NOMO-1 (cell line): ENCODE measurements at regions not wholly inside any gene's neighbourhood (a gene's known extent, or its start where the extent isn't known, plus 50 kb on each side); places are given as distances from the start of the nearest gene placed in this dataset.
A peak's percentile ranks its signal among the peaks of the same experiment; 100 is the strongest.

Experiments
- DNase-seq, 2 experiments: peaks; one replicate each; lab custom pipeline; 2025; ENCODE audit not compliant: unreplicated experiment in 2 of 2; lab: John Stamatoyannopoulos, UW

DNA sequence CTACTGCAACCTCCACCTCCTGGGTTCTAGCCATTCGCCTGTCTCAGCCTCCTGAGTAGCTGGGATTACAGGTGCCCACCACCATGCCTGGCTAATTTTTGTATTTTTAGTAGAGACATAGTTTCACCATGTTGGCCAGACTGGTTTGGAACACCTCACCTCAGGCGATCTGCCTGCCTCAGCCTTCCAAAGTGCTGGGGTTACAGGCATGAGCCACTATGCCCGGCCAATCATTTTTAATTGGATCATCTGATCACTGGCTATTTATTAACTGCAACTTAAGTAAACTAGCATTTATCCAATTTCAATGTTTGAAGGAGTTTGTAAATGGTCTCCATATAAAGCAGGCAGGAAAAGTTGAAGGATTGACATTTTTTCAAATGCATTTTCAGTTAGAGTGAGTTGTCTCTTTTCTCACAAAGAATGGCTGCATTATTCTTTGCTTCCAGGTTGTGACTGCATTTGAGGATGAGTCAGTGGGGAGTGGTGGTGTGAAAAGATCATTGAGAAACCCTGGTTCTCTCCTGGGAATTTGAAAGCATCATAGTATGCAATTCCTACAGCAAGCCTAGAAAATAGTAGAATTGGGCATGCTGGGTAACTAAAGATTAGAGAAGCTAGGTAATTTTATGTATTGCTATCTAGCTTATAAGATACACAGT, 431.1 kb upstream of the ZEB2 start:
- no peak for DNase-seq

DNA sequence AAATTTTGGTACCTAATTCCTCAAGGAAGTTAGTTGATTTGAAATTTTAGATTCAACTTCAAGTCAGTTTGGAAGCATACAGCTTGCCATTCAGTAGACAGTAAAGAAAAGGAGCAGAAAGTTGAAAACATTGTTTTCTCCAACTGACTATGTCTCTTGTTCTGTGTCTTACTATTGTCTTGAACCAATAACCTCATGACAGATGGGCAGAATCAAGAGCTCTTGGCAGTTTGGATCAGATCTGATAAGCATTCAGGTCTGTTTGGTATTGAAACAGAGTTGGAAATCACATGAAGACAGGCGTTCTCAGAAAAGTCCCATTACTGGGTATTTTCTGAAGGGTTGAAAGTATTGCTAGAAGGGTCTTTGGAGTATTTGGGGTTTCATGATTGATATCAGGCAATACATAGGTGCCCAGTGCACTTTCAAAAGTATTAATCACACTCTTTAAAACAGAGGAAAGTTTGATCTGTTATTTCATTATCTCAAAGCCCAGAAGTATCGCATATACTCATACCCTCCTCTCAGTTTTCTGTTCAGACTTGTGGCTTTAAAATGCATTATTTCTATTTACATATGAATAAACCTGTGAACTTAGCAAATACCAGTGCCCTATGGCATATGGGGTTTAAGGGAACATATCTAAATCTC, 428.4 kb upstream of the ZEB2 start:
- no peak for DNase-seq

DNA sequence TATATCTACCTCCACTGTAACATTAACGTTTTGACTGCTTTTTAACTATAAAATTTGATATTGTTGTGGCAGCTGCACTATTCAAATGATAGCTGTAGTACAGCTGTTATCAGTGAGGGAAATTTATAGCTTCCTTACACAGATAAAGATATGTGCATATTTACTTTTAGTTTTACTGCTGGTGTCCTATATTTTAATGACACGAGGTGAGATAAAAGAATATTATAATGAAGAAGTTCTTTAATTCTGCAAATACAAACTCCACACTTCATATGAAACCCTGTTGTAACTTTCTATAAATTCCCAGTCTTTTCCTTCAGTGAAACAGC, 427.8 kb upstream of the ZEB2 start:
- no peak for DNase-seq

DNA sequence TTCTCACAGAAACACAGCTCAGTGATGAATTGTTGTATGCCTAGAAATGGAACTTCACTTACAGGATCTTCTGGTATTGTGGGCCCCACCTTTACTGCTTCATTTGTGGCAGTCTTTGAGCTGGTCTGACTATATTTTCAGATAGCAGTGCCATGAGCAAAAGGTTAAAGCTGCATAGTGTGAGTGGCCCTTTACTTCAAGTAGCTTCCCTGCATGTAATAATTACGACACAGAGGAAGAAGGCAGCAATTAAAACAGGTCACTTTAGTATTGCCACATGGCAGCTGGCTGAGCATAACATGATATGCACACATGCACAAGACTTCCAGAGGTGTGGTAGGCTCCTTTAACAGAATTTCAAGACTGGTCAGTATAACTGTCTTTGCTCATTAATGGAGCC, 426.3 kb upstream of the ZEB2 start:
- peak; percentile 68 to 89 for DNase-seq

DNA sequence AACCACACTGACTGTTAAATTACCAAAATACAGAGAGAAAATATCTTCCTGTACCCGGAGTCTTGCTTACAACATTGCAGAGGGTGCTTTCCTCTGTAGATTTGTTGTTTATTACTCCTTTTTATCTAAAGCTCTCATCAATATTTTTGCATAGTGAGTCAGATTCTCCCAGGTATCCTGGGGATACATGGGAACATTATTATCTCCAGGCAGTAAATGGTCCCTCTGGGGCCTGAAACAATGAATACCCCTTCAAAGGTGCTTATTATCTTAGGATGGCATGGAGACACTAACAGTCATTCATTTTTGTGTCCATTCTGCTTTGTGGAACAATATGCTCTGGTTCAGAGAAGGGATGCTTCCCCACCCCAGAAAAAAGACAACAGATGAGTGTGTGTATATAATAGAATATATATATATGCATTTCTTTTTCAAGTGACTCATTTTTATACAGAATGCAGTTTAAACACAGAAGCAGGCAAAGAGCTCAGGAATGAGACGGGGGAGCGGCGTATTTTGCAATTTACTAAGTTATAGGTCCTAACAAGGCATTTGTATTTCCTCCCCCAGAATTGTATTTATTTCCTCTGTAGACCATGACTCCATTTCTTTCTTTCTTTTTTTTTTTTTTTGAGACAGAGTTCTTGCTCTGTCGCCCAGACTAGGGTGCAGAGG, 424.8 kb upstream of the ZEB2 start:
- no peak for DNase-seq

DNA sequence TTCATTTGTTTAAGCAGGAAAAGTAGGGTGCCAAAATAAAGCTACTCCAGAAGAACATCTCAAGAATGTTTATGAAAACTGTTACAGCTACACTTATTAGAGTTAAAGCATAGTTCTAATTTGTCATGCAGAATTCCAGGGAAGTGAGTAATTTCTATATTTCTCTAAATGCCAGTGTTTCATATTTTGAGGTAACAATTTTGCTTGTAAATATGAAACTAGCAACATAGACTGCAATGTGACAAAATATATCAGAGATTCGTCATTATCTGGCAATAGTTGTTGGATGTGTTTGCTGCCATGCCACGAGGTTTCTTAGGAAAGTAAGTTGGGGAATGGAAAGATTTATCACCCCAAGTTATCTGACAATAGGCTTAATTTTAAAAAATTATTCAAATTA, 424.1 kb upstream of the ZEB2 start:
- no peak for DNase-seq

DNA sequence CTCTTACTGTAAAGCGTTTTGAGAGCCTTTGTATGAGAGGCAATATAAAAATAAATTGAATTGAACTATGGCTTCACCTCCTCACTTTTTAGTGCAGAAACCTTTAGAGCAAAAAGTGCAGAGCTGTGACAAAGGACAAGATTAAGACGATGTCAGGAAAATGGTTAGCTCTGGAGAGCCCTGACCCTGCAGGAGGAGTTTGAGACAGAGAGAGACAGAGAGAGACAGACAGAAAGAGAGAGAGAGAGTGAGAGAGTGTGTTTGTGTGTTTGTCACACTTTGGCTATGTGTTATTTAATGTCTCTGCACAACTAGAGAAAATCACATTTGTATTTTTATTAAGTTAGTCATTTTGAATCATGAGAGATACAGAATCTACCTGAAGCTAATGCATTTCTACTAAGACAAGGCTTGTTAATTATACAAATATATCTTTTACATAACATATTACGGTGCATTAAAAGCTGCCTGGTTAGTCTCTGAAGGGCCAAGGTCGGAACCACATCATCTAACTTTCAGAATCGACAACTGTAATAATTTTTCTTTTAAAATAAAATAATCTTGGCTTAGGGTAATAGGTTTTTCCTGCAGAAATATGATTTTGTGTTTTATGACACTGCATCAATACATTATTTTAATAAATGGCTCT, 423.5 kb upstream of the ZEB2 start:
- no peak for DNase-seq

DNA sequence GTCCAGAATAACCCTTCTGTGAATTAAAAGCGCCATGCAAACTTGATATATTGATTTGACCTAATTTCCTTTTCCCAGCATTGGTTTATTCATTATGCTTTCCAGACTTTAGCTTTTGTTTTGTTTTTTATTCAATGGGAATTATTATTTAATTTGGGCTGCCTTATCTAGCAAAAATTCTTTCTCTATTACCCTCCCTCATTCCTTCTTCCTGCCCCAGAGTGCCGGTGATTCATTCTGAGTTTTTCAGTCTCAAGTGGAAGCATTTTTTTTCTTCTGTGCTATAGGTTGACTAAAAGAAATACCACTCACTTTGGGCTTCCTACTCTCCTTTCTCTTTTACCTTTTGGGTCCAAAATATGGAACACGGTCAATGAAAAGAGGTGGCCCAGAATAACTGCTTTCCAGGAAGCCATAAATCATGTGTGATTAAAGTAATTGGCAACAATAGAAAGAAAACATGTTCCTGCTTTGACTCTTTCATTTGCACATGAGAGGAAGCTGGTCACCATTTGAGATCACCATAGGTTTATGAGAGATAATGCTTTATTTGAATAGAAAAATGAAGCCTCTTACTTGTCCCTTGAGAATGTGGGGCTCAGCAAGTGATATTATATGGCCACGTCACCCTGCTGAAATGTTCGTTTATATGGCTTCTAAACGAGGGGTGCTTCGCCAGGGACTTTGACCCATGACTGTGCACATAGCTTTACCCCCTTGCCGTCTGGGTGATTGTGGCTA, 422.8 kb upstream of the ZEB2 start:
- DNase-seq, result no peak

DNA sequence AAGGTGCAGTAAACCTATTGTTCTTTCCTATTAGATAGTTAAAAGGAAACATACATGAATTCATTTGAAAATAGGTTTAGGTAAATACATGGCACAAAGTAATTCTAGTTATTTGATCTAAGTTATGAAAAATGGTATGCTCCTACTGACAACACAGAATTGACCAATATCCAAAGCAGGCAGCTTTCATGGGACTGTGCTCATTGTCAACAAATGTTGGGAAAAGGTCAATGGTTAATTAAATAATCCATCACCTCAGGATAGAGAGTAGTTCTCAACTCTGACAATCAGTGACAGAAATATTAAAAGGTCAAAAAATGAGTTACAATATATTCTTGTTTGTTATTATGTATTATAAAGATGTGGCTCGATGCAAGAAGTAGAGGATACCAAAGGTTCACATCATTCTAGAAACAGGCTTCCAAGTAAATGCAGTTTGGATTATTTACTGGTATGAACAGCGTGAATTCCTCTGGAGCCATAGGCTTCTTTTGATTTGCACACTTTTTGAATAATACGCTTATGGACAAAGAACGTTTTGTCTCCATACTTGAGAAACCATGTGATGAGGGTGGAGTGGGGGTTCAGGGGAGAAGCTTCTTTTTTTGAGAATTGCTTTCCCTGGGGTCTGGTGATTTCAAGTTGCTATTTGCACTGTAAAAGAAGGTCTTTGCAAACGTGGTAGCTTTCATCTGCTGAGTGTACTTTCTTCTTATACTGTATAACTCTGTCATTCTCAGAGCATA, 422.0 kb upstream of the ZEB2 start:
- DNase-seq, result no peak

DNA sequence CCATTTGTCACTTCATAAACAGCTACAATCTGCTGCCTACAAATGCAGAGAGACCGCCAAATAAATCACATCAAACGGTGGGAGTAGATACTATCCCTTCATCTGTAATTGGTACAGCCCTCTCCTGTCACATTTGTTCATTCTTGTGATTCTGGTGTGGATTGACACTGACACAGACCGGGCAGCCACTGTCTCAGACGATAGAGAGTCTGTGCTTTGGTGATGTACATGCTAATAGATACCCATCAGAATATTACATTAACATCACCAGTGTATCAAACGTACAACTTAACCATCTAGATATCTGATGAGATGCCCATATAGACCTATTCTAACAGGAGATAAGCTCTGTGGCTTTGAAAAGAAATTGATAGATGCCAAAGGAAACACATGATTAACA, 419.7 kb upstream of the ZEB2 start:
- no peak for DNase-seq

DNA sequence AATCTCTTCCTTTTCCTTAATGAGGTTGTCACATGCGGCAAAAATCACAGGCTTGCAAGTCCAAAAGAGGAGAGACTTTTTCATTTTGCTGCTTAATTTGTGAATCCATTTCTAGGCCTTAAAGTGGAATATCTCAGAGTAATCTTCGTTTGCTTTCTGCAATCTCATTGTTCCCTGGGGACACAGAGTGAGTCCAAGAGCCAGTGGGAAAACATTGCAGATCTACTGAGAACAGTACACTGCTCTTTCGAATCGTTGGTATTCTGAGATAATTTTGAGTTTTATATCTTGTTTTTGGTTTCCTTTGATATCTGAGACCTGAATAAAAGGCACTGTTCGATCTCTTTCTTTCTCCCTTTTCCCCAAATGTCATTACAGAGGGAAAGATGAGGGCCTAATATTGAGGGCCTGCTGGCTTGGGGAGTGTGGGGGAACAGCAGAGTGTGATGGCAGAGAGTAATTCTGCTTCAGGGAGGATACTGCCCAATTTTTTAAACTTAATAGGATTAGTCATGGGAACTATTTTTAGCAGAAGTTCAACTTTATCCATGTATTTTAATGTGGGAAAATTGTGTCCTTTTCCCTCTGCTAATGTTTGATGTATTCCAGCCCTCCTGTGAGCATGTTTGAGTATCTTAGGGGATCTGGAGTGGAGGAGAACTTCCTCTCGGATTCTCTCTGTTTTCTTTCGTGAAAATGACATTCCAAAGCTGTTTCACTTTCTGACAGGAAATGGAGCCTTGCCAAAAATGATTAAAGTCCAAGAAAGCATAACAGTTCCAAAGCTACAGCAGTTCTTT, 418.2 kb upstream of the ZEB2 start:
- DNase-seq, result no peak

DNA sequence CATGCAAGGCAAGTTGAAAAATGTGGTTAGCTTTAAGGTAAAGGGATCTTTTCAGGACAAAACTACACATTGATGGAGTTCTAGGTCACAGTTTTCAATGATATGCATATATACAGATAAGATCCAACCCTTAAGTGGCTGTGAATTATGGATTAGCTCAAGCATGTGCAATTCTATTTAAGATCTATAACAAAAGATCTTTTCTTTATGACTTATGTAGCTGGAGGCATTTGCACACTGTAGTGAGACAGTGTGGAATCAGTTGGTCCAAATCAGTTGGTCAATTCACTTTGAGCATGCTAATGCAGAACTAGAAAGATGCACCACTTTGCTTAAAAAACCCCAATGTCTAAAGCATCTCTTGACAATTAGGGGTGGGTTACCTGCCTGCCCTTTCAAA, 417.1 kb upstream of the ZEB2 start:
- no peak for DNase-seq

DNA sequence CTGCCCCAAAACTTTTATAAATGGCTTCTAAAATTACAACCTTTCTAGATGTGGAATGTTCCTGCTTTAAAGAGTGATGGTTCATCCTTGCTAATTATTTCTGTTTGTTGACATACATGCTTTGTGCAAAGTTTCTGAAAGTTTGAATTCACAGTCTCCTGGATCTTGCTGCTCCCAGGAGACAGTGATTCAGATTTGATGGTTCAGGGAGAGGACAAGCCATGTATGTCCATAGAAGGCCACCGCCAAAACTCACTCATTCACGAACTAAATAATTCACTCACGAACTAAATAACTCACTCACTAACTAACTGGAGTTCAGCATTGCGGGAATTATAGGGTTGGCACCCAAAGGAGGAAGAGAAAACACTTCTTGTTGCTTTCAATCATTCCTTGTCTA, 416.5 kb upstream of the ZEB2 start:
- DNase-seq, result no peak

DNA sequence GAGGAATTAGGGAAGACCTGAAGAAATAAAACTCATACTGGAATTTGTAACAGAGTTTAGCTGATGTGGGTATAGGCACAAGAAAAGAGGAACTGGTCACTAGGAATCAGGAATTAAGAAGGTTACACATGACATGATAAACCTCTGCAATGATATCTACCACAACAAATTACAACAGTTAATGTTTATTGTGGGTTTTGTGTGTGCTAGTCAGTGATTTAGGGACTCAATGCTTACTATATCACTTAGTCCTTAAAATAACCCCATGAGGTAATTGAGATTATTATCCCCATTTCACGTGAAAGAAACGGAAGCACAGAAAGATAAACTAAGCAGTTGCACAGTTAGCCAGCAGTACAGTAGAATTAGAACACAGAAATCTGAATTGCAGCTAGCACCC, 415.8 kb upstream of the ZEB2 start:
- peak; percentile 87 to 91 for DNase-seq

DNA sequence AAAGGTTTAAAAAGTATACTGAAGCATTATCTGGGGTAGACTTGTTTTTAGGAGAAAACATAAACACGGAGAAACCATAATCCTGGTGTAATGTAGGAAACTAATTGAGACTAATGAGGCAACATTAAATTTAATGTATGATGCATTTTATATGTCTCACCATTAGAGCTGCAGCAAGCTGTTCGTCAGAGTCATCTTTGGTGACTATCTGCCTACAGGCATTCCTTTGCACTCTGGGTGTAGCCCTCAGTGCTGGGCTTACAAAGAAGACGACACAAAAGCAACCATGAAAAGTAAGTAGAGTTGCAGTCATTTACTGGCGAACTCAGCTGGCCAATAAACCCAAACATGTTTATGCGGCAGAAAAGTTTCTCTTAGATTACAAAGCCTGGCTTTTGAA, 415.3 kb upstream of the ZEB2 start:
- no peak for DNase-seq

DNA sequence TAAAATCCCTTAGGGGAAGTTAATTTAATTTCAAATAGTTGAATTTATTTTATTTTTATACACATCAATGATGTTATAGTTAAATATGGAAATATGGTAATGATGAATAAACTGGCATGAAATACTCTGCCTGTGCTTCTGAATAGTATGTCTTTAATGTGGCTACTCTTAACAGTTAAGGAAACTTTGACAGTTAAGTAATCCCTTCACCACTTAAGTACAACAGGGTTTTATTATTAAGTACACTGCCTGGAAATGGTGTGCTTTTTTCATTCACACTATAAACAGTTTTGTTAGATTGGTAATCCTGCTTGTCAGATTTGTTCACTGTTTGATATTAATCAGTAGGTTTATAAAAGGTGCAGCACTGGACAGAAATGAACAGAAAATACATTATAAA, 412.0 kb upstream of the ZEB2 start:
- no peak for DNase-seq

DNA sequence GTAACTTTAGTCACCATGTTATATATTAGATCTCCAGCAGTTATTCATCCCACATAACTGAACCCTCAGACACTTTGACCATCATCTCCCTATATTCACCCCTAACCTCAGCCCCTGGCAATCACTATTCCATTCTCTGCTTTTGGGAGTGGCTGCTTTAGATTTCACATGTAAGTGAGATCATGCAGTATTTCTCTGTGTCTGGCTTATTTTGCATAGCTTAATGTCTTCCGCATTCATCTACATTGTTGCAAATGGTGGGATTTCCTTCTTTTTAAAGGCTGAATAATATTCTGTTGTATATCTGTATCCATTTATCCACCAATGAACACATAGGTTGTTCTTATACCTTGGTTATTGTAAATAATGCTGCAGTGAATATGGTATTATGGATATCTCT, 411.6 kb upstream of the ZEB2 start:
- DNase-seq, result no peak

DNA sequence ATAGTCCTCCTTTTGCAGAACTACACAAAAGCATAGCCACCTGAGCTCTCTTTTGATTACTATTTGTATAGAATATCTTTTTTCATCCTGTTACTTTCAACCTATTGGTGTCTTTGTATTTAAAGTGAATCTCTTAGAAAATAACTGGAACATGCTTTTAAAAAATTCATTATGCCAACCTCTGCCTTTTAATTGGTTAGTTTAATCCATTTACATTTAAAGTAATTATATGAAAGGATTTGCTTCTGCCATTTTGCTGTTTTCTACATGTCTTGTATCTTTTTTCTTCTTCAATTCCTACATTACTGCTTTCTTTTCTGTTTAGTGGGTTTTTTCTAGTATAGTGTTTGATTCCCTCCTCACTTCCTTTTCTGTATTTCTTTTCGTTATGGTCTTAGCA, 407.5 kb upstream of the ZEB2 start:
- DNase-seq, result no peak

DNA sequence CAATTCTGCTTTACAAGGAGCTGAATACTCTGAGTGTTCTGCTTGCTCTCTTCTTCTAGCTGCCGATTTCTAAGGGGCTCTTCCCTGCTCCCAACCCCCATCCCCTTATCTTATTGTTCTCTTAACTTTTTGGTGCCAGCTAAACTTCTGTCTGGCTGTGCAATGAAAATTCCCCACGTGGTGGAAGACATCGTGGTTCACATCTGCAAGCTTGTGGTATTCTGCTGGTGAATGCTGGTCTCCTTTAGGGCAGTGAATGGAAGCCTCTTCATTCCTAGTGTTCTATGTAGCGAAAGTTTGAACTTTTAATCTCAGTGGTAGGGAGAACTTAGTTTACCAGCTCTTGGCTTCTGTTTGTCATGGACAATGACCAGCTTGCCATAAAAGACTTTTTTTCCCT, 406.0 kb upstream of the ZEB2 start:
- DNase-seq, result no peak

DNA sequence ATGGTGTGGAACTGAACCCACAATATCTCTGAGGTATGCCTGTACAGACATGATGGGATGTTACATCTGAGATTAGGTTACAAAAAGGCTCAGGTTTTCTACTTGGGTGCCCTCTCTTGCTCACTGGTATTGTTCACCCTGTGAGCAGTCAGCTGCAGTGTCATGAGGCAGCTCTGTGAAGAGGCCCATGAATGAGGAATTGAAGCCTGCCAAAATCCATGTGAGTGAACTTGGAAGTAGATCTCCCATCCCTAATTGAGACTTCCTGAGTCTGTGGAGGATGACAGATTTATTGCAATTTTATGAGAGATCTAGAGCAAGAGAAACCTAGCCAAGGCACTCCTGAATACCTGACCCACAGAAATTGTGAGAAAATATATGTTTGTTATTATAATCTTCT, 404.9 kb upstream of the ZEB2 start:
- no peak for DNase-seq
